ENCODE measurements at regions not wholly inside any gene's neighbourhood (a gene's known extent, or its start where the extent isn't known, plus 50 kb on each side); places are given as distances from the start of the nearest gene placed in this dataset.
A peak's percentile ranks its signal among the peaks of the same experiment; 100 is the strongest.

DNA sequence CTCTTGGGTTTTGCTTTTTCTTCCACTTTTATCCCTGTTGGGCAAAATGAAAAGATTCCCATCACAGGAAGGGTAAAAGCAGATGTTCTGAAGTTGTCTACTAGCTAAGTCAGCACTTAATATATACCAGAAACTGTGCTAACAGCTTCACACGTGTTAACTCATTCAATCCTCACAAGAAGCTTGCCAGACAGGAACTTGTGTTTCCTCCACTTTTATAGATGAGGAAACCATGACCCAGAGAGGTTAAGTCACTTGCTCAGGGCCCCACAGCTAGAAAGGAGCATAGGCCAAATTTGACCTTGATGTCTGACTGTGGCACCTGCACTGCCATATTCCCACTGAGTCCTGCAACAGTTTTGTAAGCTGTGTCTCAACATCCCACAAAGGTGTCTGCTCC is 76.8 kb upstream of the EPC2 start:
- no peak for DNase-seq

DNA sequence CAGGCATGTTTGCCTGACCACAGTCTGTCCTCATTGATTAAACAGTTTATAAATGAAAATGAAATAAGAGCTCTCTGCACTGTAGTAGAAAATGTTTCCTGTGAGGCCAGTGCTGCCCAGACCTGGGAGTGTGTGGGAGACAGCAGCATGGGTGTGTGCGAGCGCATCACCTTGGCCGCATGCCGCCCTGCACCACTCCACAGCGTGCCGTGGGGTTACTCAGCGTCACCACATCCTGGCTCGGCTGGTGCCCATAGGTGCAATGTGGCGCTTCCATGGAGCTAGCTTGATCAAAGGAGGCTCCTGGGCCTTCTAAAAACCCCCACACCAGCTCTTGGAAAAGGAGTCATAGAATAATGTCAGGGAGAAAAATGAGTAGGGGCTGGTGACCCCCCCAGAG is 76.0 kb upstream of the EPC2 start:
- no peak for DNase-seq

DNA sequence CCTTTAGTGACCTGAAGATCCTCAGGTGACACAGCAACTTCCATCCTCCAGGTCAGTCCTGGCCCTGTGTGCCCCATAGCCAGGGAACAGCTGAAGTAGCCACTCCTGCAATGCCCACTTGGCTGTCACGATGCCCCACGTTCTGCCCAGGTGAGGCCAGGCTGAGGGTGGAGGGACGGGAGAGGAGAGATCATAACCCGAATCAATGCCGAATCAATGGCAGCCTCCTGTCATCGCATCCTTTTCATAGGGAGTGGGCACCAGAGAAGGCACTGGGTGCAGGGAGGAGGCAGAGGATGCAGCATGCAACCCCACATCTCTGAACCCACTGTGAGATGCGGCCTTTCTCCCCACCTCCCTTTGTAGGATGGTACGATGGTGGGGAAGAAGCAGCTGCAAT is 75.3 kb upstream of the EPC2 start:
- DNase-seq, result no peak

DNA sequence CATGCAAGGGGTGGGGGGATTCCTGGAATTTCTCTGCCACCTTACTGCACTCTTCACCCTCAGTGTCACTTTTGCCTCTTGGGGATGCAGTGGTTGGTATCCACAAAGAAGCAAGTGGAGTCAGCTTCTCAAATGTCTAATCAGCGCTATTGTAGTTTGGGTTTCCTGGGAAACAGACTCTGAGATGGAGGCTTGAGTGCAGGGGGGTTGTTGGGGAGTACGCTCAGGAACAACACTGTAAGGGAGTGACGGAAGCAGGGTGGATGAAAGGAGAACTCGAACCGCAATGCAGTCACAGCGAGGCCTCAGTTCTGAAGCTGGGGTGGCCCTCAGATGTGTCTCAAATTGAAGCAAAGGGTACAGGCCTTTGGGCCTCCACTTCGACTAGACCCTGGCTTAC is 73.6 kb upstream of the EPC2 start:
- no peak for DNase-seq

DNA sequence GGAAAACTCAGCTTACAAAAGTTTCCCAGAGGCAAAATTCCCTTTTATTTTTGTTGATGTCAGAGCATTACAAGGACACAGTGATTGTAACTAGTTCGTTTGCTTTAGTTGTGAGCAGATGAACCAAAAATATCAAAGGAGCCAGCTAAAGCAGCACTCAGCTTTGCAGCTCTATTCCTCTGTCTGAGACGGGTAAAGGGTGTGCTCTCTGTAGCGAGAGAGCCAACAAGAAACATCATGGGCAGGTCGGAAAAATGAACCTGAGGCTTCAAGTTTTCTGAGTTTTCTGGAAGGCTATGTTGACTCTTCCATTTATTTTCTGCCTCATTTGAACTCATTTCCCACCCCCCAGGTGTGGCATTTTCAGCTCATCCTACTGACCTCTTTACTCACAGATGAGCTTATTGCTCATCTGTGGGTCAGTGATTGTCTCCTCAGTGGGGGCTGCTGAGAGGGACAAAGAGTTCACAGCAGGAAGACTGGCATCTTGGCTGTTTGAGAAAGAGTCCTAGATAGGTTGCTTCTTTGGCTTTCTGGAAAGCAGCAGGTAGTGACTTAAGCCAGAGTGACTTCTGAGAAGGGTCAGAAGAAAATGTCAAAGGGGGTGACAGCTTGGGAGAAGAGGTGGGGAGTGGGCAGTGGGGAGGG is 66.6 kb upstream of the EPC2 start:
- DNase-seq, result no peak

DNA sequence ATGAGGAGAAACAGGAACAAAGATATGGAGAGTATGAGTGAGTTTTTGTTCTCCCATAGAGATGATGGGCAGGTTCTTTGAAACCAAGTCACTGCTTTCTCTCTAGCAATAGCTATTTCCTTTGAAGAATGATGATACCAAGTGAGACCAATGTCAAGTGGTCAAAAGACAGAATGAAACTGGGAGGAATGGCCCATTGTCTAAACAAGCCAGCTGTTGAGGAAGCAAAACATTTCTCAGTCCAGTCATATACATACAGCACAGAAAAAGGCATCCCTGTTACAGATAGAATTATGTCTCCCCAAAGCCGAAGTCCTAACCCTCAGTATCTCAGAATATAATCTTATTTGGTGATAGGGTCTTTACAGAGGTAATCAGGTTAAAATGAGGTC is 66.1 kb upstream of the EPC2 start:
- no peak for DNase-seq

DNA sequence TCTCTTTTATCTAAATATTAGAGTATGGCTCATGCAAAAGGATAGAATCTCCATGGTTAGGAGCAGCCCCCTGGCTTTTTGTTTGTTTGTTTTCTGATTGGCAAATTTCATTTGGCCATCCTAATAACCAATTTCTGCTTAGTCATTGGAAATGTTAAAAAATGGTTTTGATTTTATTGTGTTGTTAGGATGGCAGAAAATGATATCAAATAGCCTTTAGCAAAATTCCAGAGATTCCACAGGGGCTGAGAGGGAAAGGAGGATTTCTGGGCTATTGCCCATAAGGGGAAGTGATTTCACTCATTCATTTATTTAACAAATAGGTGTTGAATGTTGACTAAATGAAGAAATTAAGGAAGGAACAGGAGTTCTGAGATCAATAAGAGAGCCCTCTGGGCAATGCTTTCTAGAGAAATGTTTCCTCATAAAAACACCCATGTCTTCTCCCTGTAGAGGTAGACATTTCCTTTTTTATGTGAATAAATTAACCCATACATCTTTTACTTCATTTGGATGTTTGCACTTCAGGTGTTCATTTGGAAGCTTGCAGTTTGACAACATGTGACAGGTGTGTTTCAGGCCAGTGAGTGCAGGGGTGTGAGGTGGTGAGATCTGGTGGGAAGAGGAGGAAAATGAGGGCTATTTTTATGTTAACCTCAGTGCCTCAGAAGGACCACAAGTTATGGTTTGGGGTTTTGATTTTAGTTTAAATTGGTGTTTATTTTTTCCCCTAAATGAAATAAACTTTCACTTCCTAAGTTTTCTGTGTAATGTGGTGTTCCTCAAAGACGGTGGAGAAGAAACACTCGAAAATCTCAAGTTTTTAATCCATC is 61.7 kb upstream of the EPC2 start:
- DNase-seq, result peak in 1 of 2 experiments; percentile 15

DNA sequence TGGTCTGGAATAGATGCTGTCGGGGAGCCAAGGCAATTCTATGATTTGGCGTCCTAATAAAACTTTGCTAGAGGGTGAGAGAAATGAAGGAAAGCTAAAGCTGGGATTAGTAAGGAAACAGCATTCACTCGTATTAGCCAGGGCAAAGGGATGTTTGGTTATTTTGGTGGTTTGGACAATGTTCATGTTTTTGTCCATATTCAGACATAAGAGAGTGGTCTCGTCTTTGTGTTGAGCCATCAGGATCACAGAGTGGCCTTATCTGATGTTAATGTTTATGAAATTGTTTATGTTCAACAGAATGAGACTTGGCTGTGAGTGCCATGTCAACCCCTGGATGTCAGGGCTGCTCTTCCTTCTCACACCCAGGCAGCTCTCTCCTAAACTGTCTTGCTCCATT is 58.9 kb upstream of the EPC2 start:
- DNase-seq, result no peak

DNA sequence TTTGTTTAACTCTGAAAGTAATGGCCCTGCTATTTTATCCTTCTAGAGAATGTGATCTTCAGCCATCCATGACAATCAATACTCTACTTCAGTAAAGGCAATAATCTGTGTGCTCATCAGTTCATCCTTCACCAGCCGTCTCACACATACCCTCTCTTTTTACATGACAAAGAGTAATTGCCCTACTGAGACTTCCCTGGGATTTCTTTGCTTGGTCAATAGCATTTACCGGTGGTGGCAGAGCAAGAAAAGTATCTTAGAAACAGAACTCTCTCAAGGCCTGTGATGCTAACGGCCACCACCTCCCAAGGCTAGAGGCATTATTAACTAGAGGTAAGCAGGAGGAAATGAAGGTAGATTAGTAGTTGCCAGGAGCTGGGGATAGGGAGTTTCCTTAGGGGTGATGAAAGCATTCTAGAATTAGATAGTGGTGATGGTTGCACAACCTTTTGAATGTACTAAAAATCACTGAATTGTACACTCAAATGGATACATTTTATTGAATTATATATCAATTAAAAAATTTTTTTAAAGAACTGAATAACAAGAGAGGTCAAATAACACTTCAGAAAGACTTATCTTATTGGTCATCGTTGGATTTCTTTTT is 57.9 kb upstream of the EPC2 start:
- no peak for DNase-seq

DNA sequence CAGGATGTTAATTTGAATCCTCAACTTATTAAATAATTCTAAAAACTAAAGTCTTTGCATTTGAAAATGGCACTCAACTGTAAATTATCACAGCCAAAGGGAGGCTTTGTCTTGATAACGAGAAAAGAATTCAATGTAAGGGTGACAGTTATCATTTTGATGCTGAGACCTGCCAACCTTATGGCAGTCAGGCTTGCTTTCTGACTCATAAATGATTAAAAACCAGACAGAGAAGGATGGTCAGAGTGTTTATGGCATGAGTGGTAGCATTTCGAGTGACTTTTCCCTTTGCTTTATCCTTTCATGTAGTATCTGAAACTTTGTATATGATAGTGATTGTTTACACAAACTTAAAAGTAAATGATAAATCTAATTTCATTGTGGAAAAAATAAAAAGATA is 53.9 kb upstream of the EPC2 start:
- DNase-seq, result no peak

DNA sequence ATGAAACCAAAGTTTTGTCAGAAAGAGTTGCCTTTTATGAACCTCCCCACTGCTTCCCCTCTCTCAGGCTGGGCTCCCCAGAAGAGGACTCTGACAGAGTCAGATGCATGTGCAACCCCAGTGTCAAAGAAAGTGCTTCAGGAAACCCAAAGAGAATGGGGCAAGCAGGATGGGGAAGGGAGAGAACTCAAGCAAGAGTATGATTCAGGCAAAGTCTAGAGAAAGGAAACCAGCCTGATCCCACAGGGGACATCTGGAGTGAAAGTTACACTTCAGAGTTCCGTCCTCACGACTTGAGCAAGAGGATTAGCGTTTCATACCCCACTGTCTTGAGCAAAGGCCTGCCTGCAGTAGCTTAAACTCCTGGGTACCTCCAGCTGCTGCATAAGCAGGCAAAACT is 51.8 kb upstream of the EPC2 start:
- DNase-seq, result no peak

DNA sequence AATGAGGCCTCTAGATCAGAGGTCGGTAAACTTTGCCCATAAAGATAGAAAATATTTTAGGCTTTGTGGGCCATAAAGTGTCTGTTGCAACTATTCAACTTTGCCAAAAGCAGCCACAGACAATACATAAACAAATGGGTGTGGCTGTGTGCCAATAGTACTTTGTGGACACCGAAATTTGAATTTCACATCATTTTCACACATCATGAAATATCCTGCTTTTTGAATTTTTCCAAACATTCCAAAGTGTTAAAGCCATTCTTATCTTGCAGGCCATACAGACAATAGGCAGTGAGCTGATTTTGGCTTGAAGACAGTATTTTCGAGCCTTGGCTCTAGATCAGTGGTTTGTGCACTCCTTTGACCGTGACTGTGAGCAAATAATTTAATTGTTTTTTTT is 51.1 kb upstream of the EPC2 start:
- DNase-seq, result no peak

DNA sequence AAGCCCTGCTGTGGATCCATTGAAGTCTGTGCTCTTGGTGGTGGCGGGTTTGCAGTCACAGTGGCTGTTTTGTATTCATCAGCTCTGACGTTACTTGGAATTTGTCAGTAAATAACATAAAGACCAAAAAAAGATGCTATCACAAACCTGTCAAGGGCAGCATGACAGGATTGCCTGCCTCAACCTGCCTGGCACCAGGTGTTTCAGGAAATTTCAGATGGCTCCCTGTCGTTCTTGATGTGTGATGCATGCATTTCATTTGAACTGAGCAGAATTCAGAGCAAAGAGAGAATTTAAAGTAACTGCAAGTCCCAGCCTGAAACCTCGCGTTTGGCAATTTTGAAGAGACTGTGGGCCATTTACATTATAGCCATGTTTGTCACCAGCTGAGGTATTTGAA is 50.3 kb upstream of the EPC2 start:
- no peak for DNase-seq

All from SW 1271 (cell line).